Lower leg skin (tissue), 3 donors: ENCODE measurements at regions not wholly inside any gene's neighbourhood (a gene's known extent, or its start where the extent isn't known, plus 50 kb on each side); places are given as distances from the start of the nearest gene placed in this dataset.

Experiments used
- POLR2A ChIP-seq, 2 donors: fragments of 450-650 bp; IDR thresholded peaks; one replicate each; pipeline ENCODE4 v1.6.1; 2016 to 2017; ENCODE audit warnings: antibody characterized with exemption in 2 of 2, mild to moderate bottlenecking in 1 of 2, moderate library complexity in 1 of 2
- TF ChIP-seq, protein P1 (sequence below), 3 donors: fragments of 450-650 bp; IDR thresholded peaks; one replicate each; pipeline ENCODE4 v1.5.1; 2016; ENCODE audit warnings: antibody characterized with exemption in 3 of 3, mild to moderate bottlenecking in 3 of 3, moderate library complexity in 2 of 3

DNA sequence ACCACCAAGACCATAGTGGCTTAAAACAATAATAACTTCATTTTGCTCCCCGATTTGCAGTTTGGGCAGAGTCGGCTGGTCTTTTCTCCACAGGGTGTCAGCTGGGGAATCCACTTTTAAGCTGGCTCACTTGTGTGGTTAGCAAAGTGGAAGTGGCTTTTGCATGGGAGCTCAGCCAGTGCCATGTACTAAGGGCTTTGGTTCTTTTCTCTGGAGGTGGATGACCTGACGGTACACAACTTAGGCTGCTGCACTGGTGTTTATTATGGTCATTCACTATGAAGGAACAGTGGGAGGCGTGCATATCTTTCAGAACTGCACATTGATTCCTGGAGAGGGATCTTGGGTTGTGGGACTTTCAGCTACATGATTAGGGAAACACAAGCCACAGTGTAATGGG is 141.0 kb downstream of the OR2B2 start:
- no peak for TF ChIP-seq POLR2A (IDR thresholded peaks at IDR 0.05)
- TF ChIP-seq, protein P1, sequence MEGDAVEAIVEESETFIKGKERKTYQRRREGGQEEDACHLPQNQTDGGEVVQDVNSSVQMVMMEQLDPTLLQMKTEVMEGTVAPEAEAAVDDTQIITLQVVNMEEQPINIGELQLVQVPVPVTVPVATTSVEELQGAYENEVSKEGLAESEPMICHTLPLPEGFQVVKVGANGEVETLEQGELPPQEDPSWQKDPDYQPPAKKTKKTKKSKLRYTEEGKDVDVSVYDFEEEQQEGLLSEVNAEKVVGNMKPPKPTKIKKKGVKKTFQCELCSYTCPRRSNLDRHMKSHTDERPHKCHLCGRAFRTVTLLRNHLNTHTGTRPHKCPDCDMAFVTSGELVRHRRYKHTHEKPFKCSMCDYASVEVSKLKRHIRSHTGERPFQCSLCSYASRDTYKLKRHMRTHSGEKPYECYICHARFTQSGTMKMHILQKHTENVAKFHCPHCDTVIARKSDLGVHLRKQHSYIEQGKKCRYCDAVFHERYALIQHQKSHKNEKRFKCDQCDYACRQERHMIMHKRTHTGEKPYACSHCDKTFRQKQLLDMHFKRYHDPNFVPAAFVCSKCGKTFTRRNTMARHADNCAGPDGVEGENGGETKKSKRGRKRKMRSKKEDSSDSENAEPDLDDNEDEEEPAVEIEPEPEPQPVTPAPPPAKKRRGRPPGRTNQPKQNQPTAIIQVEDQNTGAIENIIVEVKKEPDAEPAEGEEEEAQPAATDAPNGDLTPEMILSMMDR (IDR thresholded peaks at IDR 0.05), result no peak
